ENCODE measurements at regions not wholly inside any gene's neighbourhood (a gene's known extent, or its start where the extent isn't known, plus 50 kb on each side); places are given as distances from the start of the nearest gene placed in this dataset.

- DNase-seq (ENCODE audit: low spot score): no peak
These were observed 297.9 kb downstream of the SOX11 start for GRCh38 chr2:5990086-5990485.

- no peak for DNase-seq (ENCODE audit: low spot score)
These were observed 299.3 kb downstream of the SOX11 start for GRCh38 chr2:5991305-5991968.

- DNase-seq (ENCODE audit: low spot score): no peak
These were observed 303.6 kb downstream of the SOX11 start for GRCh38 chr2:5995832-5996231.

GRCh38 chr2:6008186-6008585 is 316.0 kb downstream of the SOX11 start:
- no peak for DNase-seq (ENCODE audit: low spot score)

GRCh38 chr2:6008726-6009125 is 316.5 kb downstream of the SOX11 start:
- DNase-seq (ENCODE audit: low spot score): no peak

- no peak for DNase-seq (ENCODE audit: low spot score)
These were observed 318.0 kb downstream of the SOX11 start for GRCh38 chr2:6010163-6010562.

GRCh38 chr2:6011921-6012320 is 319.7 kb downstream of the SOX11 start:
- DNase-seq (ENCODE audit: low spot score): no peak

- no peak for DNase-seq (ENCODE audit: low spot score)
These were observed 325.6 kb downstream of the SOX11 start for GRCh38 chr2:6017736-6018286.

- DNase-seq (ENCODE audit: low spot score): no peak
These were observed 332.0 kb downstream of the SOX11 start for GRCh38 chr2:6024229-6024628.

- DNase-seq (ENCODE audit: low spot score): no peak
These were observed 332.6 kb downstream of the SOX11 start for GRCh38 chr2:6024784-6025183.

GRCh38 chr2:6025391-6025790 is 333.2 kb downstream of the SOX11 start:
- no peak for DNase-seq (ENCODE audit: low spot score)

GRCh38 chr2:6027066-6027465 is 334.9 kb downstream of the SOX11 start:
- no peak for DNase-seq (ENCODE audit: low spot score)

- DNase-seq (ENCODE audit: low spot score): no peak
These were observed 339.1 kb downstream of the SOX11 start for GRCh38 chr2:6031200-6031867.

GRCh38 chr2:6036211-6036610 is 344.0 kb downstream of the SOX11 start:
- no peak for DNase-seq (ENCODE audit: low spot score)

GRCh38 chr2:6043238-6043637 is 351.1 kb downstream of the SOX11 start:
- no peak for DNase-seq (ENCODE audit: low spot score)

GRCh38 chr2:6052649-6053048 is 360.5 kb downstream of the SOX11 start:
- DNase-seq (ENCODE audit: low spot score): no peak

GRCh38 chr2:6053743-6054142 is 361.6 kb downstream of the SOX11 start:
- no peak for DNase-seq (ENCODE audit: low spot score)

- no peak for DNase-seq (ENCODE audit: low spot score)
These were observed 362.0 kb downstream of the SOX11 start for GRCh38 chr2:6054161-6054671.

- no peak for DNase-seq (ENCODE audit: low spot score)
These were observed 368.9 kb downstream of the SOX11 start for GRCh38 chr2:6060992-6061663.

- DNase-seq (ENCODE audit: low spot score): no peak
These were observed 372.6 kb downstream of the SOX11 start for GRCh38 chr2:6064757-6065156.

GRCh38 chr2:6065703-6066102 is 373.5 kb downstream of the SOX11 start:
- DNase-seq (ENCODE audit: low spot score): no peak

GRCh38 chr2:6067089-6067488 is 374.9 kb downstream of the SOX11 start:
- no peak for DNase-seq (ENCODE audit: low spot score)

- no peak for DNase-seq (ENCODE audit: low spot score)
These were observed 375.6 kb downstream of the SOX11 start for GRCh38 chr2:6067806-6068205.
